Stimulated activated CD8-positive, alpha-beta memory T cell treated with anti-CD3 and anti-CD28 coated beads, Interleukin-12 subunit alpha, Interleukin-12 subunit beta, amount 100 ng/mL, for 1 hour (primary cell): ENCODE measurements at regions not wholly inside any gene's neighbourhood (a gene's known extent, or its start where the extent isn't known, plus 50 kb on each side); places are given as distances from the start of the nearest gene placed in this dataset.
"Not testable (repeated sequence)": the region's sequence is repeated elsewhere in the genome, so short reads cannot be mapped to it uniquely, and the experiment has no call there.

ENCODE experiments used
- DNase-seq: peaks from one replicate; pipeline ENCODE4 v3.0.0-alpha.2; 2020; ENCODE audit warnings: low read depth

DNA sequence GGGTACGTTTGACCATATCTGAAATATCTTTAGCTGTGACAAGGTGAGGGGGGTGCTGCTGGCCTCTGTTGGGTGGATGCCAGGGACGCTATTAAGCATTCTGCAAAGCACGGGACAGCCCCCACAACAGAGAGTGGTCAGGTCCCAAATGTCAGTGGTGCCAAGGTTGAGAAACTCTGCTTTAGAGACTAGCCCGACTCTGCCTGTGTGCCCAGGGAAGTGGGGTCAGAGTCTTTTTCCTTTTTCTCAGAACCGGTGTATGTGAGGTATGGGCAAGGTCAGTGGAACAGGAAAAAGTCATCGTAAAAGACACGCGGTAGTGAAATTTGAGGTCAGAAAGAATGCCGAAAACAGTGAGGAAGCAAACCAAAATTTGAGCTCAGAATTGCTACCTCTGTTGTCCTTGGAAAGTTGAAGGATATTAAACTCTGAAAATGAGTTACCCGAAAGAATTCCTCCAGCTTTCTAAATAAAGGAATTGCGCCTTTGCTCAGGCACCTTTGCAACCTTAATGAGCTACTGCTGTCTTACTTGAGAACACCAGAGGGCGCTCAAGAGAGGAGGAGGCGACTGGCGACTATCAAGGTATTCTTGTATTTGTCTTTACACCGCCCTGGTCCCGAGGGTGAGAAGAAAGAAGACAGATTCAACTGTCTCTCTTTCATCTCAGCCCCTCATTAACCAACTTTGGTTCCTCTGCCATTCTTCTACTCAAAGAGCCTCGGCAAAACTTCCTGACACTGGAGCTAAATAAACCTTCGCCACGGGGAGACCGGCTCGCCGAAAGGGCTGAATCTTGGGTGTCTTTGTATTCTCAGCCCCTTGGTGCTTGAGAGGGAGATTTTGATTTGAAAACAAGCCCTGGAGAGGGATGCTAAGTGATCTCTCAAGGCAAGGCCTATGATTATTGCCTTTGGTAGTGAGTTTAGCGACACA, 85.4 kb upstream of the OLIG2 start:
- DNase-seq, result peak; percentile 27

DNA sequence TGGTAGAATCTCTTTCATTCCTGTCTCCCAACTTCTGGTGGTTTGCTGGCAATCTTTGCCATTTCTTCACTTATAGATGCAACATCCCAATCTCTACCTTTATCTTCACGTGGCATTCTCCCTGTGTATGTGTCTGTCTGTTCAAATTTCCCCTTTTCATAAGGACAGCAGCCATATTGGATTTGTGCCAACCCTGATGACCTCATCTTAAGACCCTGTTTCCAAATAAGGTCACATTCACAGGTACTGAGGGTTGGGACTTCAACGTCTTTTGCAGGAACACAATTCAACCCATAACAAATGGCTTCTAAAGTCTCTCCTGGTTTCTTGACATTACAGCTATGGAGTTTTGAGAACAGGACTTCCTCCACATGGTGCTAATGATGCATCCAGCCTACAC, 84.5 kb upstream of the OLIG2 start:
- DNase-seq, result no peak

DNA sequence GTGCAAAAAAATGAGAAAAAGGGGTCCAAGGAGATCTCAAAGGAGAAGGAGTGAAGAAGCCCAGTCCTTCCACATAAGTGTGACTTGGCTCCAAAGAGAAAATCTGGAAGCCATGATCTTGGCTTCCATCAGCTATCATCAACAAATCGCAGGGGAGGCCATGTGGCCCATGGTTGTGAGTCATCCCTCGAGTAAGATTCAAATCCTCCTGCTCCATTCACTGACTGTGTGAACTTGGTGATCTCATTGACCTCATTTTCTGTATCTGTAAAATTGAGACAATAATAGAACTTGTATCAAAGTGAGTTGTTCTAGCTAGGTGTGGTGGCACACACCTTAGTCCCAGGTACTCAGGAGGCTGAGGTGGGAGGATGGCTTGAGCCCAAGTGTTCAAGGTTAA, 79.1 kb upstream of the OLIG2 start:
- no peak for DNase-seq

DNA sequence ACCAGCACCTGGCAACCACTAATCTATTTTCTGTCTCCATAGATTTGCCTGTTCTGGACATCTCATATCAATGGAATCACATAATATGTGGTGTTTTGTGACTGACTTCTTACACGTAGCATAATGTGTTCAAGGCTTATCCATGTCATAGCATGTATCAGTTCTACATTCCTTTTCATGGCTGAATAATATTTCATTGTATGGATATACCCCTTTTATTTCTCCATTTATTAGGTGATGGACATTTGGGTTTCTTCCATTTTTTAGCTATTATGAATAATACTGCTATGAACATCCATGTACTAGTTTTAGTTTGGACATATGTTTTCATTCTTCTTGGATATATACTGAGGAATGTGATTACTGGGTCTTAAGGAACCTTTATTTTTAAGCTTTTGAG, 78.0 kb upstream of the OLIG2 start:
- no peak for DNase-seq

DNA sequence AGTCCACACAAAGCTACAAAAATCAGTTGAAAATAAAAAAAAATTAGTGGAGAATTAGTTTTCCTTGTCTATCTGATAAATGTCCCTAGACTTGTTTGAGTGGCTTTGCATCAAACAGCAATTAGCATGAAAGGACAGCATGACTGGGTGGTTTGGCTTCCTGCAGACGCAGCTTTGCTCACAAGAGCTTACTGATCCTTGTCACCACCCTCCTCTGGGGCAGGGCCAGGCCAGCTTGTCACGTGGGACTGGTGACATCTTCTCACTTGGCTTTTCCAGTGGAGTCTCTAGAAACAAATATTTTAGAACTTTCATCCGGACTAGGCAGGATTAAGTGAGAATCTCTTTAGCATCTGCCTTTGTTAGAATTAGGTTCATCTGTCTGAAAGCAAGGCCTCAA, 76.0 kb upstream of the OLIG2 start:
- no peak for DNase-seq

DNA sequence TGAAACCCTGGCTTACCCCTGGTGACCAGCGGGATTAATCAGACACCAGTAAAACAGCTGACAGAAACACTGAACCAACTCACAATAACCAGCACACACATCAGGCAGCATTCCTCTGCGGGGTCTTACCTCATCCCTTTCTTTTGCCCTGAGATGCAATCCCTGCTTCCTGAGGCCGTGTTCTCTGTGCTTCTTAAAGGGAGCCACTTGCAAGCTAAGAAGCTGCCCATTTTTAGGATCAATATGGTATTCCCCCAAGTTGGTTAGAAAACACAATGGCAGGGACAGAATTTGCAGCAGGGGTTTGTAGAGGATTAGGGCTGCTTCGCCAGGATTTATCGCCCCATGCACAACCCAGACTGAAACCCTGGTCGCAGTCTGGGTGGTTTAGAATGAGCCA, 74.7 kb upstream of the OLIG2 start:
- DNase-seq, result no peak

DNA sequence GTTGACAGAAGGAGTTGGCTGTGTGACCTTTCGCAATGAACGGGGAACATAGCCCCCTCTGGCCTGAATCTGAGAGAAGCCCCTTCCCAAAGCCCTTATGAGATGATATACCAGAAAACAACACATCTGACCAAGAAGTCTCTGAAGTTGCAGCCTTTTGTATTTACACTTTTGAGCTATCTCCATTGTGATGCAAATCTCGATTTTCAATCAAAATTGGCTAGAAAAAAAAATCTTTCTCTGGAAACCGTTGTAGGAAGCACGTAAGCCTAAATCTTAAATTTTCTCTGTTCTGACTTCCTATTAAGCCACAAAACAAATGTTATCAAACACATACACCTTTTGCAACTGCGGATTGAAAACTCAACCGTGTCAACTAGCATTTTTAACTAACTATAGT, 71.4 kb upstream of the OLIG2 start:
- DNase-seq, result no peak

DNA sequence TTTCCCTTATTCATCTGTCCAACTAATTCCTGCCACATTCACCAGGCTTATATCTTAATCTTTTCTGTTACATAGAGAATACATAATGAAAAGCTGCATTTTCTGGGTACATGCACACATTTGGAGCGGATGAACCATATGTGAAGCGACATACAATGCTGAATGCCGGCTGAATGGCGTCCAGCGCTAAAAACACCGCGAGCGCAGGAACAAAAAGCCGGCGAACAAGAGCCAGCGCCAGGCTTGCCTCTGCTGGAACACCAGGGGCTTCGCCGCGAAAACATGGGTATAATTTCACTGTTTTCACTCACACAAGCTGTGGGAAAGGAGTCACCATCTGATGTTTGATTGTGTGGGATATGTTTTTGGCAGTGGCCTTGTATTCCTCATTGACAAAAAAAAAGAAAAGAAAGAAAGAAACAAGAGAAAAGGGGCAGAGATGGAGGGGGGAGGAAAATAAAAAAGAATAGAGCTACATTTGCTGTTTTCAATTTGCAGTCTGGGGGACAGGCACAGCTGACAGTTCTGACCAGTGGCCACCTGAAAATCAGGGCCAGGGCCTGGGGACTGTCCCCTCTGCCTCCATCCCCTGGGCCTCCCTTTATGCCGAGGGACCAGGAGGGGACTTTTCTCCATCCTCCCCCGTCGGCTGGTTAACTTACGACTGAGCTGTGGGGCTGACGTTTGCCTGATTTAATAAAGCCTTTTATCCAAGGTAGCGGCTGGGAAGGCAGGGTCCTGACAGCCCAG, 70.2 kb upstream of the OLIG2 start:
- no peak for DNase-seq

DNA sequence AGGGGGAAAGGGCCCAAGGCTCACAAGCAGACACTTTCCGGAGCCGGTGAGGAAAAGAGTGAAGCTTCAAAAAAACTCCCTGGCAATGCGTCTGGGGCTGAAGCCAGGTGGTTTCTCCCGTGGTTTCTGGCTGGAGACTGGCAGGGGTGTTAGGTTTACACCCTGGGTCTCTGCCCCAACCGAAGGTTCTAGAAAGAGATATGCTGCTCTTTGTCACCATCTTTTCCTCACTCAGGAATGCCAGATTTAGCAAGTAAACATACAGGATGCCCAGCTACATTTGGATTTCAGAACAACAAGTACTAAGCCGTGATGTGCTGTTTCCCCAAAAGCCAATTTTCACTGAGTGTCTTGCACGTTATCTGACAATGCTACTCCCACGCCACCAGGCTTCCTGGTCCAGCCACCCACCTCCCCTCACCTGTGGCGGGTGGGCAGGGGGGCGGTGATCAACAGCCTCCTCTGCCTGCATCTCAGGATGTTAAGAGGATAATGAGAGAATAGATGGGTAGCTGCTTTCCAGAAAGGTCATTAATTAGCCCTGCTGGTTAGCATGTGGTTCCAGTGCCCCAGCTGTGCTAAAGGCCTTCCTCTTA, 69.6 kb upstream of the OLIG2 start:
- DNase-seq, result no peak

DNA sequence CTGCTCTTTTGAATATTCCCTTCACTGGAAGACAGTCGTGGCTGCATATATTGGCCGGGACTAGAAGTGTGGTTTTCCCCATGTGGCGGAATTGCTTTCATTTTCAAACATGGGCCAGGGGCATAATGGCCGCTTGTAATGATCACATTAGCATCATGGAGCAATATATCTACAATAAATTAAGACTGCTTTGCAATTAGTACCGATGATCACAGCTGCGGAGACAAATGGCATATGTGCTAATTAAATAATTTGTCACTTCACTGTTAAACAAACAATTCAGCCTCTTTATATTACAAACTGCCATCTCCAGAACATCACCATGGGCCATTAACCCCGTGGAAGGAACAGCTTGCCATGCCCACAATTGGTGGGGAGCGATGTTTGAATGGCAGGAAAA, 68.2 kb upstream of the OLIG2 start:
- DNase-seq, result no peak

DNA sequence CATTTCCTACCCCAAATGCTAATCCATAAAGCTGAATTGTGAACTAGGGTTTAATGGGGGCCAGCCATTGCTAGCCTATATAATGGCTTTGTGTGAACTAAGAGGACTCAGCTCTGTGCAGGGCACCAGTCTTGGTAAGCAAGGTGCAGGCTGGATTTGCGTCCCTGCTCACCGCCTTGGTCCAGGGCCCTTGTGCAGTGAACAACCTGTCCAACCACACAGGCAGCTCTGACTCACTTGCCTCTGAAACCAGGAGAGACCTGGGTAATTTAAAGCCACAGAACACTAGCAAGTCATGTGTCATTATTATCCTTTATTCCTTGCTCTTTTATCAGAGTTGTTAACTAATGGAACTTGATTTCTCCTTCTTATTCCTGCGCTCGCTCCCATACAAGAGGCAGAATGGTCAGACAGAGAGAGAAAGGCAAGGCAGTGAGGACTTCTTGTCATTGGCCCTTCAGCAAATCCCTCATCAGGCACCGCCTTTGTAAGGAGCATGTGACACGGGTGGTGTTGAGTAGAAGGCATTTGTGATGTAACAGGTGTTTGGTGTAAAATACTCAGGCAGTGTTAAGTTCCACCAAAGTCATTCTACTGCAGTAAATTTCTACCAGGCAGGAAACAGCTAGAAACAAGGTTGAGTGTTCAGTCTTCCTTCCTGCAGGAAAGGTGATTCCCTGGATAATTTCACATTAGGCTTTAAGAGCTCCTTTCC, 67.3 kb upstream of the OLIG2 start:
- no peak for DNase-seq

DNA sequence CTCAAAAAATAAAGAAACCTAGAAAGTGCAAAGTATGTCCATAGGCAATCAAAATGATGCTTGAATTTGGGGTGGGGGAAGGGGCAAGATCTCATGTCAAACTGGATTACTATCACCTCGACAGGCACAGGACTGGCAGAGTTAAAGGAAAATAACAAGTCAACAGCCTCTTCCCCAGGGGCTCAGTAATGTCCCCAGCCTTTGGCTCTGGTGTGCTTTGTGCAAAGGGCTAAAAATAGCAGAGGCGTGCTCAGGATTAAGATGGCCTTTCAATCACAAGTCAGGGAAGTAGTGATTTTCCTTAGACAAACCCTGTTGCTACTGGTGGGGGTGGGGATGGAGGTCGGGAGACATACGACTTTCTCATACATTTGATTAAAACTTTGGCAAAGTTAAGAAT, 63.5 kb upstream of the OLIG2 start:
- no peak for DNase-seq

DNA sequence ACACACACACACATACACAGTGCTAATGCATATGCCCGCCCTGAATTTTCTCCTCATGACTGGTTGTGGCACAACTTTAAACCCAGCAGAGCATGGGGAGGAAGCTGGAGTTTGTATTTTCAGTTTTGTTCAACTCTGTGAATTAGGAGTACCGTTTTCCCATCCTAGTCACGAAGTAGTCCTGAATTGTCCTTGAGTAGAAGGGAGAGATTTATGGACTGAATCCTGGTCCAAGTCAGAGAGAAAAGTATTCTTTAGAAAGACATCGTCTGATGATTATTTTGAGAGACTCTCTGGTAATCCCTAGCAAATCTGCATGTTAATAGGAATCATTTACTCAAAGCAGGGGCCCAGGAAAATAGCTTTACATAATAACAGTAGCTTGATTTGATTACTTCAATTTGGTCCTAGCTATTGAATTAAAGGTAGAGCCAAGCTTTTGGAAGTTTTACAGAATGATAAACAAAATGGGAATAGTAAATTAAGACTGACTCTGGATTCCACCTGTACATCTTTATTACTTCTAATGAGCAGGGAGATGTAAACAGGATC, 60.5 kb upstream of the OLIG2 start:
- DNase-seq, result no peak

DNA sequence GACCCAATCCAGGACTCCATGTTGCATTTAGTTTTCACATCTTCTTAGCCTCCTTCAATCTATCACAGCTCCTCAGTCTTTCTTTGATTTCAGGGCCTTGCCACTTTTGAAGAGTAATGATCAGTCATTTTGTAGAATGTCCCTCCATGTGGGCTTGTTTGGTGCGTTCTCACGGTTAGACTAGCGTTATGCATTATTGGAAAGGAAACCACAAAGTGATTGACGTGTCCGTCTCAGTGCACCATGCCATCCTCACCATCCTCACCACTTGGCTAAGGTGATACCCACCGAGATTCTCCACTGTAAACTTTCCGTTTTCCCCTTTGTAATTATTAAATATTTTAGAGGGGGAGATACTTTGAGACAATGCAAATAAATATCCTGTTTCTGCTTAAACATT, 59.6 kb upstream of the OLIG2 start:
- no peak for DNase-seq

DNA sequence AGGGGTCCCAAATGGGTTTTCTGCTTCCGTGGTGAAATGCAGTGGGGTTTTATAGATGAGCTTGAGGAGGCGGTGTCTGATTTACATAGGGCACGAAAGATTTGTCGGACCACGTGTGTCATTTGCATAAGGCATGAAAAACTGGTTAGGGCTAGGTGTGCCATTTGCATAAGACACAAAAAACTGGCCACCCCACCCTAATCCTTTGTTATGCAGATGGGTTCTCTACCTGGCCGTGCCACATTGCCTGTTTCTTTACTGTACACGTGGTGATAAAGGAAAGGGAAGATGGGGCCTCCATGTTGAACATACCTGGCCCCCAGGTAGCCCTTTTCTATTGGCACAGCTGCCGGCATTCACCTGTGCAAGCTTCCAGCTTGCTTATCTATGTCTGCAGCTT, 57.6 kb upstream of the OLIG2 start:
- not testable (repeated sequence) for DNase-seq

DNA sequence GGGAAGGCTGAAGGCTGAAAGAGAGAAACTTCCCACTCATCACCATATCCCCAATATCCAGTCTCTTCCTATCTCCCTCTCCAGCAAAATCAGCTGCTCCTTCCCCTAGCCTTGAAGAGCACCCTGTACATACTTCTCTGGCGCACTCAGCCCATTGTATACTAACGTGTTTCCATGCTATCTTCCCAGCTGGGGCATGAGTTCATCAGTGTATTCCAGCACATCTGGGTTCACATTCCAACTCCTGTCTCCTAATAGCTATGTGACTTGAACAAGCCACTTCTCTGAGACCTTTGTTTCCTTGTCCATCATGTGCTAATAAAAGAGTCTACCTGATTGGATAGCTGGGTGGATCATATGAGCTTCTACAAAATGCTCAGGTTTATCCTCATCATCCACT, 51.1 kb upstream of the OLIG2 start:
- no peak for DNase-seq

DNA sequence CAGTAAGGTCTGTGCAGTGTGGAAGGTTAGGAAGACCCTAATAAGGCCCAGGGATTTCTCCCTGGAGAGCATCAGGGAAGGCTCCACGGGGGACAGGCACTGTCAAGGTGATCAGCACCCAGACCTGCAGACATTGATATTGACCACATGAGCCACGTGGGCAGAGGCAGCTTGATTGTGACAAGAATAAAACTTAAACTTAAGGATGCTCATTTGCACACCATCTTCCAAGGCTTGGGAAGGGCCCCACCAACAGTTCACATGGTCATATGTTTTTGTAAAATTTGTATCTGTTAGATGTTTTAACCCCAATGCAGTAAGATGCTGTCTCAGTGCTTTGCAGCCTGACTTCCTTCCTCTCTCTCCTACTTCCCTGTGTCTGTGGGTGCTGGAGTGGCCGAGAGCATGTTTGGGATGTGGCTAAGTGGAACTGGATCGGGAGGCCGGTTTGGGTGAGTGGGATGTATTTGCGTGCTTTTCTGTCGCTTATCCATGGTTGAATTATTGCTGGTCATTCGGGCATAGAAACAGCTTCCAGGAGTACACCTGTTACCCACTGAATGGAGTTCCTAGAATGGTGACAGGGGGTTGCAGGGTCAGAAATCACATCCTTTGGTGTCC, 49.8 kb upstream of the OLIG2 start:
- DNase-seq, result no peak
